Stimulated activated CD4-positive, alpha-beta T cell treated with anti-CD3 and anti-CD28 coated beads, Interleukin-4, amount 100 ng/mL, for 48 hours (primary cell): ENCODE measurements at regions not wholly inside any gene's neighbourhood (a gene's known extent, or its start where the extent isn't known, plus 50 kb on each side); places are given as distances from the start of the nearest gene placed in this dataset.
"Not testable (repeated sequence)": the region's sequence is repeated elsewhere in the genome, so short reads cannot be mapped to it uniquely, and the experiment has no call there.

ENCODE experiments used
- DNase-seq, 2 donors: peaks; one replicate each; pipeline ENCODE4 v3.0.0-alpha.2; 2020; ENCODE audit warnings: low read depth in 2 of 2

DNA sequence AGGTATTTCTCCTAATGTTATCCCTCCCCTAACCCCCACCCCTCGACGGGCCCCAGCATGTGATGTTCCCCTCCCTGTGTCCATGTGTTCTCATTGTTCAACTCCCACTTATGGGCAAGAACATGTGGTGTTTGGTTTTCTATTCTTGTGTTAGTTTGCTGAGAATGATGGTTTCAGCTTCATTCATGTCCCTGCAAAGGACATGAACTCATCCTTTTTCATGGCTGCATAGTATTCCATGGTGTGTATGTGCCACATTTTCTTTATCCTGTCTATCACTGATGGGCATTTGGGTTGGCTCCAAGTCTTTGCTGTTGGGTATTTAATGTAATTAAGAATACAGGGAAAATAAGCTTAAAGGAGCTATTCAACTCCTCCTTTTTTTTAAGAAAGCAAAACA lies 1030.4 kb downstream of the PCDH7 start:
- not testable (repeated sequence) for DNase-seq

DNA sequence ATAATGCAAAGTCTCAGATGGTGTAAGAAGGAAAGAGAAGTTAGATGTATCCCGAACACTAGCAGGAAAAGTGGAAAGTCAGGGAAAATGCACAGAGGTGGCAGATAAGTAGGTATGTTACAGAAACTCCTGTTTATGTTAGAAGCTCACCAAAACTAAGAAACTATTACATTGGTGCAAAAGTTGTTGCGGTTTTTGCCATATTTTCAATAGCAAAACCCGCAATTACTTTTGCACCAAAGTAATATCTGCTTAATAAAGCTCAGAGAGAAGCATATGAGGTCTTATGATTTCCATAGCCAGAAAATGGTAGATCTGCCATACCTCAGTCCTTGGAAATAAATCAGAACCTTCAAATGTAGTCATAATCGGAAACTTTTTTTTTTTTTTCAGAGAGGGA lies 1035.6 kb downstream of the PCDH7 start:
- no peak for DNase-seq

GRCh38 chr4:31768756-31769155 lies 1048.6 kb downstream of the PCDH7 start:
- no peak for DNase-seq

GRCh38 chr4:31783311-31783710 lies 1063.1 kb downstream of the PCDH7 start:
- no peak for DNase-seq

DNA sequence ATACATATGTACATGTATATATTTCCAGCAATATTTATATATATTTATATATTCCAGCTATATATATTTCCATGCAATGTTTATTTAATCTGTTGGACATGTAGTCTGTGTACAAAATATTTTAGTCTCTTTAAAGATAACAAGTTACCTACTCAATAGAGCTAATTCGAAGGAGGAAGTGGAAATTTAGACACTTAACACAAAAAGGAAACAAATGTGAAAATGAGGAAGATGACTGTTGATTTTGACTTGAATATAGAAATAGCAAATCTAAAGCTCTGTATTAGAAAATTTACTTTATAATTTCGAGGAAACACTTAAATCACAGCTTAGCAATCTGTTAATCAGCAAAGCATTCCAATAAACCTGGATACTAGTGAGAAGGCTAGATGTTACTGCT lies 1064.4 kb downstream of the PCDH7 start:
- no peak for DNase-seq

DNA sequence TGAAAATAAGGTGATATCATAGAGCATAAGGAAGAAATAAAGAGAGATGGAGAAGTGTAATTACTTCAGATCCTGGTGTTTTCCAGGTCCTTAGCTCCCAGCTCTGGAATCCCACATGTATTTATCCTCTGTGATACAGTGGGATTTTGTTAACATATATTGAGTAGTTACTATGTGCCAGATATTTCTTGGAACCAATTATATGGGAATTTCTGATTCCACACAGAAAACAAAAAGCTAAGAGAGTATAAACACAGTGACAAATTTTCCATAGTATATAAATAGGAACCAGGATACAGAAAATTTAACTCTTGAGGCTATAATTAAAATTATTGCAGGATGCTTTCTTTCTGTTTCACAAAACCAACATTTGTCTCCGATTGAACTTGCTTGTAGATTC lies 1067.5 kb downstream of the PCDH7 start:
- DNase-seq, result no peak

GRCh38 chr4:31788676-31789075 lies 1068.5 kb downstream of the PCDH7 start:
- no peak for DNase-seq

GRCh38 chr4:31791666-31792065 lies 1071.5 kb downstream of the PCDH7 start:
- no peak for DNase-seq

DNA sequence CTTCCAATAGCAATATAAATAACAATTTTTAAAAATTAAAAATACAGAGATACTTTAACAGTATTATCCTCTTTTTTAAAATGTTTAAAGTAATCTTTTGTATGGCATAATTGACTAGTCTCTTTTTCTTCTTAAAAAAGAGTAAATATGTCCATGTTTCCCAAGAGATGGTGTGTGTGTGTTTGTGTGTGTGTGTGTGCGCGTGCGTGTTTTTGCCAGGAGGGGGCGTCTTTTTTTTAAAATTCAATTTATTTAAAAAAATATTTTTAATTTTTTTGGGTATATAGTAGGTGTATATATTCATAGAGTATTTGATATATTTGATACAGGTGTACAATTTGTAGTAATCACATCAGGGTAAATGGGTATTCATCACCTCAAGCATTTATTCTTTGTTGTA lies 1073.7 kb downstream of the PCDH7 start:
- no peak for DNase-seq

- not testable (repeated sequence) for DNase-seq
Measured at GRCh38 chr4:31797052-31797451, 1076.9 kb downstream of the PCDH7 start.

- DNase-seq, result no peak
Measured at GRCh38 chr4:31803526-31804195, 1083.5 kb downstream of the PCDH7 start.

DNA sequence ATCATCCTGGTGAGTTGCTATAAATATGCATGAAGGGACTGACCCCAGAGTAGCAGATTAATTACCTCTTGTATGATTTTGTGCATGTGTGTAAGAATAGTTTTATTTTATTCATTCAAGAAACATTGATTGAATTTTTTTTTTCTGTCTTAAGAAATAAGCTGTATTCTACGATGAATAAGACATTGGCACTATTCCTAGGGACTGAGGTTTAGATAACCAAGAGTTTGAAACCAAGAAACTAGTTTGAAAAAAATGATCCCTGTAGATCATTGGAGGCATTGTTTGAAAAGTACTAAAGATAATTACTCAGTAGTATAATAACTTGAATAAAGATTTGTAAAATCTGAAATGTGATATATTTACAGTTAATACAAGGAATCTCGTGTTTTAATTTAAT lies 1086.9 kb downstream of the PCDH7 start:
- DNase-seq, result no peak

DNA sequence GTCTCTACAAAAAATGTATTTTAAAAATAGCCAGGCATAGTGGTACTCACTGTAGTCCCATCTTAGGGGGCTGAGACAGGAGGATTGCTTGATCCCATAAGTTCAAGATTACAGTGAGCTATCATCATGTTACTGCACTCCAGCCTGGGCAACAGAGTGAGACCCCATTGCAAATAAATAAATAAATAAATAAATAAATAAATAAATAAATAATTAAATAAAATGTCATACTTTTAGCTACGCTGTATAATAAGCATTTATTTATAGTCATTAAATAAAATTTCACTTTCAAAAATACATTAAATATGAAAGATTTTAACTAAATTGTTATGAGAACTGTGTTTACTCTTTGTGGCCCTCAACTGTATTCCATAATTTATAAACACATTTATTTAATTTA lies 1124.2 kb downstream of the PCDH7 start:
- no peak for DNase-seq

- no peak for DNase-seq
Measured at GRCh38 chr4:31851946-31852345, 1131.8 kb downstream of the PCDH7 start.

DNA sequence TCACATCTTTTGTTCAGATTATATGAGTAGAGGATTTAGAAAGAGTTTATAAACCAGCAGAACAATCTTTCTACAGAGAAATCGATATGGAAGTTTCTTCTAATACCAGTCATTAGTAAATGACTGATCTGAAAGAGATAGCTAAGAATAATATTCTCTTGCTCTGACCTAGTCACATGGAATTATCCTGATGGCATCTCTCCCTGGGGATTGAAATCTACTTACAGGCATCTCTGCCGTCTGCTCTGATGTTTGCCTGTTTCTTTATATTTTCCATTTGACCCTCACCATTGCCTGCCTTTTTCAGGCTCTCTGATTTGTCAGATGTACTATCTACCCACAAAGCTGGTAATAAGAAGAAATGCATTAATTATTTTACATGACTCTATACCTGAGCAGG lies 1157.3 kb downstream of the PCDH7 start:
- no peak for DNase-seq

- not testable (repeated sequence) for DNase-seq
Measured at GRCh38 chr4:31880837-31881236, 1160.7 kb downstream of the PCDH7 start.

GRCh38 chr4:31896349-31896748 lies 1176.2 kb downstream of the PCDH7 start:
- no peak for DNase-seq

GRCh38 chr4:31905363-31905762 lies 1185.2 kb downstream of the PCDH7 start:
- no peak for DNase-seq

- no peak for DNase-seq
Measured at GRCh38 chr4:31908261-31908660, 1188.1 kb downstream of the PCDH7 start.

GRCh38 chr4:31917334-31917733 lies 1197.2 kb downstream of the PCDH7 start:
- no peak for DNase-seq

DNA sequence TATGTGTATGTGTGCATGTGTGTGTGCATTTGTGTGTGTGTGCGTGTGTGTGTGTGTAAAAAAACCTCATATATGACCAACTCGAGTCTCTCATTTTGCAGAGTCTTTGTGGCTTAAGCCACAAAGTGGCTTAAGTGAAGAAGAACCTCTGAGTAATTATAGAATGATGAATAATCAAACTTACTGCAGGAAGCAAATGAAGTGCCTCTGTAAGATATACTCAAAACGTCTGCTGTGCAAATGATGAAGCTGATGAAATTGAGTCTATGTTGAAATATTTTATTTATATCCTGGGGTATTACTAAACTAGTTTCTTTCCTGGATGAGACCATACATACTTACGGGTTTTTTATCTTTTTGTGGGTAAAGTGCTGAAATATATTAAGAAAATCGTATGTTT lies 1198.7 kb downstream of the PCDH7 start:
- DNase-seq, result no peak

DNA sequence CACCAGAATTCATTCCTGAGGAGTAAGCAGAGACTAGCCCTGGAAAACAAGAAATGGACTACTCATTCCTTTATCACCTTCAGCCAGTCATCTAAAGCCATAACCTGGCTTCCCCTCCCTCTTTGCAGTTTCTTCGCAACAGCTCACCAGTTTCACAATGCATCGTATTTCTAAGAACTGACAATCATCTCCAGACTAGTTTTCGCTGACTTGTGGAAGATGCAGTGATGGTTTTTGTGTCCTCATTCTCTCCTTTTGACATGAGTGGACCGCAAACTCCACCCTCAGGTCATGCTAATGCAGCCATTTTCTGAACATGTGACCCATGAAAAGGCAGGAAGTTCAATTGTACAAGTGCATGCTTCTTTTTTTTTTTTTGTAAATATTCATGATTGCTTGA lies 1203.5 kb downstream of the PCDH7 start:
- no peak for DNase-seq

- DNase-seq, result no peak
Measured at GRCh38 chr4:31929676-31930345, 1209.6 kb downstream of the PCDH7 start.

DNA sequence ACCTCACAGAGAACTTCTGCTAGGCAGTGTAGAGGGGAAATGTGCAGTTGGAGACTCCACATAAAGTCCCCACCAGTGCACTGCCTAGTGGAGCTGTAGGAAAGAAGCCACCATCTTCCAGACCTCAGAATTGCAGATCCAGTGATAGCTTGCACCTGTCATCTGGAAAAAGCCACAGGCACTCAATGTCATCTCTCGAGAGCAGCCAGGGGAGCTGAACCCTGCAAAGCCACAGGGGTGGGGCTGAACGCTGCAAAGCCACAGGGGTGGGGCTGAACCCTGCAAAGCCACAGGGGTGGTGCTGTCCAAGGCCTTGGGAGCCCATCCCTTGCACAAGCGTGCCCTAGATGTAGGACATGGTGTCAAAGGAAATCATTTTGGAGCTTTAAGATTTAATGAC lies 1226.3 kb downstream of the PCDH7 start:
- no peak for DNase-seq
